Head of caudate nucleus (tissue), 42 donors: ENCODE measurements at regions not wholly inside any gene's neighbourhood (a gene's known extent, or its start where the extent isn't known, plus 50 kb on each side); places are given as distances from the start of the nearest gene placed in this dataset.
"Not testable (repeated sequence)": the region's sequence is repeated elsewhere in the genome, so short reads cannot be mapped to it uniquely, and the experiment has no call there.

Experiments
- DNase-seq, 42 donors: peaks; one replicate each; pipeline versions ENCODE4 v3.0.0 to v3.0.0-alpha.2; 2020 to 2021; ENCODE audit warnings: mixed read lengths in 7 of 42
- intact Hi-C: fragments of 100-400 bp; cut with DNase I; formaldehyde crosslinking; loops from one replicate; pipeline ENCODE4 v1.15.0; 2022

DNA sequence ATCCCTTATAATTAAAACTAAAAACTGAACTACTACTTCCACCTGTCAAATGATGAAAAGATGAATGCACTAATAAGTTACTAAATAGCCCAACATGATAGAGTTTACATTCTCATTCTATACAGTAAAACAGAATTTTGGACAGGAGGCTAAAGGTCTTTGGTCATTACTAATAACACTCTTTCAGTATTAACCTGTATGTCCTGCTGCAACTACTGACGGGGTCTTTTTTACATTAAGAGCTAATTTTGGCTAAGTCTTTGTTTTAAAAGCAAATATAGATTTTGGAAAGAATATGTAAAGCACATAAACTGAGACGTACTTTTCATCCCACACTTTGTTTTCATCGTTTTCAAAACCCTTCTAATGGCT lies 175.4 kb upstream of the CDKN3 start:
- intact Hi-C loops: no loop called here
- no peak for DNase-seq

DNA sequence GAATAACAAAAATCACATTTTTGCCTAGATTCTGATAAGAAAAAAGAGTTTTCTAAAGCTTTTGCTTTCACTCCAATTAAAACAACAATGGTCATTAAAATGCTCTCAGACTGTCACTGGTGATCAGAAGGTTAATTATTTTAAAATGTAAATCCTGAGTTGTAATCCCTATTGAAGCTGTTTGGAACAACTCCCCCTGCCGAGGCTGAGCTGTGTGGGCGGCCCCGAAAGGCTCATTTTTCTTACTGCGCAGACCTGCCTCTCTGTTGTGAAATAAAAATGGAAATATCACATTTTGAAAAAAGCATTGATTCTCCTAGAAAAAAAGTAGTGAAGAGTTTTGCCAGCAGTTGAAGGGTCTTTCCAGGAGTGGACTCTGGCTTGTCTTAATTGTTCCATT lies 174.8 kb upstream of the CDKN3 start:
- intact Hi-C loops: no loop called here
- no peak for DNase-seq

DNA sequence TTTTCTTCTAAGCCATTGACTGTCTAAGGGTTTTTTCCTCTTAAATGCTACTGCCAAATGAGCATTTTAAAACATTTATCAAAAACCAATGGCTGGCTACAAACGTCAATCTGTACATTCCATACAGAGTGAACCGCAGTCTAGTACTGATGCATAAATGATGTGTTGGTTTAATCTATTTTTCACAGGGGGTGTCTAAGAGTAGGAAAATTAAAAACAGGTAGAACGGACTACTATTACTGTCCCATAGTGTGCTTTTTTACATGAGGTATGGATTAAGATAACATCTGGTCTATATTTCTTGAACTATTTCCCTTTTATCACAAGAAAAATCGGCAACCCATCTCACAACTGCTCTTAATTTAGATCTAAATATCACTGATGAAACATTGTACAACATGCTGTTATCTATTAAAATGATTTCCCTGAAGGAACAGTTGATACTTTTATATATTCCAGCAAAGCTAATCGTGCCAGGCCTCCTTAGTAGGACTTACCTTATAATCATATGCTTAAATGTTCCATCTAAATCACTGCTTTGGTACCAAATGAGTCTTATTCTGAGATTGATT lies 172.9 kb upstream of the CDKN3 start:
- DNase-seq: no peak
- intact Hi-C loops: no loop called here

DNA sequence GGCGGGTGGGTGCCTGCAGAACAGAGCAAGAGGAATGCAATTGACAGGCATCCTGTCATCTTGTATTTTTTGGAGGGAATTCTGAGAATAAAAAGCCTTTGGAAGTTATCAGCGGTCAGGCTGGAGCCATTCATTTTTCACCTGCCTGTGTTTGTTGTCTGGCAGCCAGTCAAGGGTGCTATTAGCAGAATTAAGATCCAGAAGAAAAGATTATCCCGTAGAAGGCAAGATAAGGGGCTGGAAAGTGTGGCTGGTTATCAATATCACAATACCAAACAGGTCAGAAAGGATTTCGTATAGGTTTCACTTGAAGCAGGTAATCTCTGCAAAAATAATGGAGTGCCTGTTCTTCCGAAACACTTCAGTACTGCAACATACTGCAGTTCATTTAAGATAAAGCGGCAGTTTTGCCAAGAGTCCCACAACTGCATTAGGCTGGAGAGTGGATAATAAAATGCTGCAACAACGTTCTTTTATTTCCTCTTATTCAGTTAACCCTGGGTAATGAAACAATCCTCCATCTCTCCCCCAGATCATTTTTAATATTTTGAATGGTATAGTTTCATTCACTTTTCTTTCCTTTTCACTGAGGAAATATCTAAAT lies 171.2 kb upstream of the CDKN3 start:
- intact Hi-C loops: no loop called here

DNA sequence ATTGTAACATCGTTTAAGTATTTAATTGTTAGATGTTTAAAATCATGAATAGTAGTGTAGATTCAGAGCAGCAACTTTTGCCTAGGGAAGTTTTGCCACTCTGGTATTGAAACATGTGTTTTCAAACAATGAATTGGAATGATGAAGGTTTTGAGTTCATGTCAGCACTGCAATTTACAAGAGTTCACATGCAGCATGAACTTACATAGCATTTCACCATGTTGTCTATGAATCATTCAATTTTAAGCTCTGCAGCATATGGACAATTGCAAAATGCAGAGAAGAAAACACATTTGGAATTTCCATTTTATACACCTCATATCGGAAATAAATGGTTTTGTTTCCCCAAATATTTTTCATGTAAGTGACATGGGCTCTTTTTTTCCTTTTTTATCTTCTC lies 170.7 kb upstream of the CDKN3 start:
- intact Hi-C loops: no loop called here
- DNase-seq: no peak

More for the DNA sequence above, 171.2 kb upstream of the CDKN3 start:
- DNase-seq: no peak

DNA sequence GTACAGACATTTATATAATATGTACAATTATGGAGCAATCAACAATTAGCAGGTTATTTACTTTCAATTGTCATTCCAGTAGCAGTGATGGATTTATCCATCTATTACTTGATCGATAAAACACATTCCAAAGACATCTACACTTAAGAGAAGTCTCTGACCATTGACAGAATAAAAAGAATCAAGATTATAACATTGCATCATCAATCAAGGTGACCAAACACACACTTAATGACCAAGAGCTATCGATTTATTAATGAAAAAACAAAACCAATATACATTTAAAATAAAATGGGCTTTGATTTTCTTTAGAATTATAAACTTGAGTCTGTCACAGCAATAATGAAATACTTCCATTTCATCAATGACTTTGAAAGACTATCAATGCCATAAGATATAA lies 170.2 kb upstream of the CDKN3 start:
- intact Hi-C loops: no loop called here
- no peak for DNase-seq

DNA sequence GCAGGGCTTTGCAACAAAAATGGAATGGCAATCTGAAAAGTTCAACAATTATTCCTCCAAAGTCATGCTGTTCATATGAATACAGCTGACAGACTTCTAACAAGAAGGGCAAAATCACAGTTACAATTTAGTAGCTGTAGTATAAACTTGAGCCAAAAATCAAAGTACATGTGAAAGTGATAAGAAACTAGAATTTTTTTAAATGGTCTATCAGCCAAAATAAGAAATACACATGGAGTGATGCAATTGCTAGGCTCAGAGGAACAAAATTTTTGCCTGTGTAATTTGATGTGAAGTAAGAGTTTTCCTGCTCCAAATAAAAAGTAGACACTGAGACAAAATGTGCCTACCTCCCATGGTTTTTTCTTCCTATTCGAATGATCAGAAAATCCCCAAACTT lies 167.7 kb upstream of the CDKN3 start:
- intact Hi-C loops: no loop called here

DNA sequence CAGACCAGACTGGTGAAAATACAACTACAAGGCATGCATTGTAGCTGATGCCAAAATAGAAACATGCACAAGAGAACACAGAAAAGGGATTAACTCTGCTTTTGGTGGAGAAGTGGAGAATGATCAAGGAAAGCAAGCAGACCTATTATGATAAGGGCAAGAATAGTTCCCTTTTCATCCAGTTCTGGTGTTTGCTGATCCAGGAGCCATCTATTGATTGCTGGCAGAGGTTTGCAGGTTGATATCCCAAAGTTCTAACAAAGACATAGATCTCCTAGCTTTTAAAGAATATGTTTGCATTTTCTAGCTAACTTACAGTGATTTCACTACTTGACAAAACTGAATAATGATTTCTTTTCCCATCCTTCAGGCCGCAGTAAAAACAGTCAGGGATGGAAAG lies 166.2 kb upstream of the CDKN3 start:
- DNase-seq: no peak
- intact Hi-C loops: no loop called here

More for the DNA sequence above, 167.7 kb upstream of the CDKN3 start:
- DNase-seq: no peak

DNA sequence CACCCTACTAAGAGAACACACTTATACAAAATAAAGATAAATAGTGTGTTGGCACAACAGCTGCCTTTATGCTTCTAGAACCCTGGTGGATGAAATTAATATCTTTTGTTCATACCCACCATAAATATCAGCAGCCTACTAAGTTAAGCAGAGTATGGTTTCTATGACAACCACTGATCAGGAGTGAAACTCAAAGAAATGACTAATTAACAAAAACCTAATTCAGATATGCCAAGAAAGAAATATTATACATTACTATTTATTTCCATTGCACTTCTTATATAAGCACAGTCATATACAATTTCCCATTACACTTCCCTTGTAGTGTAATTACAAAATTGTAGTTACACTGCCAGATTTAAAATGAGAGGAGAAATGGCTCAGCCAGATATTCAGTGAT lies 164.1 kb upstream of the CDKN3 start:
- DNase-seq: no peak
- intact Hi-C loops: no loop called here

DNA sequence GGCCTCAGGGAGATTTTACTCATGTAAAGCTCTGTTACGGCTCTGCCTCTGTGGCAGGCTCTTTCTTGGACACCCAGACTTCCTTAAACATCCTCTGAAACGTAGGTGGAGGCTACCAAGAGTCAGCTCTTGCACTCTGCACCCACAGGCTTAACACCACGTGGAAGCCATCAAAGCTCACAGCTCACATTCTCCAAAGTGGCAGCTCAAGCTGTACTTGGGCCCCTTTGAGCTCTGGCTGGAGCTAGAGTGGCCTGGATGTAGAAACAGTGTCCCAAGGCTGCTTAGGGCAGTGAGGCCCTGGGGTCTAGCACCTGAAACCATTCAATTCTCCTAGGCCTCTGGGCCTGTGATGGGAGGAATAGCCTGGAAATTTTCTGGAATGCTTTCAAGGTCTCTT lies 155.3 kb upstream of the CDKN3 start:
- DNase-seq: no peak
- intact Hi-C loops: no loop called here

DNA sequence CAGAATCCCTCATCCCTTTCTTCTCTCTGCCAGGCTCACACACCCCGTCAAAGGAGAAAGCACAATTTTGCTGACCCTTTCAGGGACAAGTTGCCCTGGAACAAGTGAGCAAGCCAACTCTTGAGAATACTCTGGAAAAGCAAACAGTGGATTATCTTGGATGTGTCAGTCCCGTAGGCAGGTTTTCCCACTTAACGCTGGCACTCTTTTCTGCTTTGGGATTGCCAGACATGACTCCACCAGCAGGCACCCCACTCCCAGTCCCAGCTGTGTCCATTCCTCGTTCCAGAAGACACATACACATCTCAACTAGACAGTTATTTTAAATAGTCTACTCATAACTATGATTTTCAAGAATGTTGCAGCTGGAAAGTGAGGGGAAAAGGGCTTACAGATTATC lies 145.5 kb upstream of the CDKN3 start:
- DNase-seq: no peak
- intact Hi-C loops: no loop called here

DNA sequence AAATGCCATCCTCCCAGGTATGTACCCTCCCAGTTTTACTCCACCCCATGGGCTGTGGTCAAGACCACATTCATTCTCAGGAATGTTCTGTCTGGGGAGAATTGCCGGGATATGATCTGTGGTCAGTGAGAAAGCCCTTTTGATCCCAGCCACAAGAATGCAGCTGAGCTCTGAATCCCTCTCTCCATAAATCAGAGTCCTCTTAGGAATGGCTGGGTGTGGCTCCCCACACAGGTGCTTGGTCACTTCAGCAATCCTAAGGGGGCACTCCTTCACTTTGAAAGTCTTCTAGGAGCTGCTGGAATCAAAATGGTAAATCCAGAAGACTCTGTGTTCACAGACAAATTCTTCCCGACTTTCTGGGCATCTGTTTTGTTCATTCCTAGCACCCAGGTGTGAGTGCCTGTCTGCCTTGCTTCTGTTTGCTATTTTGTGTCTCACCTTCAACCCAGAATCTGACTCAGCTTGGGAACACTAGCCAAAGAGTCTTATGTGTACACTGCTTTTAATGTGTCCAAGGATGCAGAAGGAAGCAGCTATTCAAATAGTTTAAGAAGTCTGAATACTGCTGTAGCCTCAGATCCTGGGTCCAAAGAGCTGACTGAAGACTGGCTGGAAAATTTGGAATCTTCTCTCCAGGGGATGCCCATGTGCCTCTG lies 144.6 kb upstream of the CDKN3 start:
- DNase-seq: no peak
- intact Hi-C loops: no loop called here

DNA sequence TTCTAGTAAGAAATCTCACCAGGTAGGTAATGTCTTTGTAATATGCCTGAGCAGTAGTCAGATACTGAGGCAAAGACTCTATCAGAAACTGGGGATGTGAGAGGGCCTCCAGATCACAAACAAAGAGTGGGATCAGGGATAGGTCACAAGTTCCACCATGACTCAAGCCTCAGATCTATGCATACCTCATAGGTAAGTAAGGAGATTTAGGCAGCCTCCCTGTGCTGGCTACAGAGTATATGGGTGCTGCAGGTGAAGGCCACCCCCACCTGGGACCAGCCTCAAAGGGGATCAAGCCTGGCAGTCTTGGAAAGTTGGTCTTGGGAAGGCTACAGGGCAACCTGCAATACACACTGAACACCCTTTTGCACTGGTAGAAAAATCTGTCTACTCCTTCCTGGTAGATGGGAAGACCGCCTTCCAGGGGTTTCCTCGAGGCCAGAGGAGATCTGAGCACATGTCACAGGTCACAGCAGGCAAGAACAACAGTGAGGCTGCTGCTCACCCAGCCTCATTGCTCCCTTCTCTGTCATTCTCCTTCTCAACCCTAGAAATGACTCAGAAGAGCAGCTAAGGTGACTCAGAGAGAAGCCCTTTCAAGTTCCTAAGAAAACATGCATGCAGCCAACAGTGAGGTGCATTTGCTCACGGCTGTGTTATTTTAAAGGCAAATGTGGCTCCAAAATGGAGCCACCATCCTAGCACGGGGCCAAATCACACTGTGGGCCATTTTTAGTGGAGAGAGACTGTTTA lies 143.4 kb upstream of the CDKN3 start:
- intact Hi-C loops: no loop called here
- no peak for DNase-seq

DNA sequence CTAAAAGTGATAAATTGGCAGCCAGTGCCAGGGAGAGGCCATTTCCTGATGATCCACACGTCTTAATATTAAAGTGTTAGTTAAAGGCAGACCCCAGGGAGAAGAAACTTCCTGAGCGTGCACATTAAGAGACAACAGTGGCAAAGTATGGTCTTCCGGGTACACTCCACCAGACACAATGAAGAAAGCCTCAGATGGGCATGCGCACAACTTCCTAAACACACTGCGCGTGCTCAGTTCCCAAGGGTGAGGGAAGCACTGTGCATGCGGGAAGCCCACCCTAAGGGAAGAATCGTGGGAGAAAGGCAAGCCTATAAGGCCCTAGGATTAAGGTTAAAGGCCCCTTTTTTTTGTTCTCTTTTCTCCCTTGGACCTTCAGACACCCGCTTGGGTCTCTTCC lies 140.7 kb upstream of the CDKN3 start:
- intact Hi-C loops: no loop called here
- DNase-seq: no peak

DNA sequence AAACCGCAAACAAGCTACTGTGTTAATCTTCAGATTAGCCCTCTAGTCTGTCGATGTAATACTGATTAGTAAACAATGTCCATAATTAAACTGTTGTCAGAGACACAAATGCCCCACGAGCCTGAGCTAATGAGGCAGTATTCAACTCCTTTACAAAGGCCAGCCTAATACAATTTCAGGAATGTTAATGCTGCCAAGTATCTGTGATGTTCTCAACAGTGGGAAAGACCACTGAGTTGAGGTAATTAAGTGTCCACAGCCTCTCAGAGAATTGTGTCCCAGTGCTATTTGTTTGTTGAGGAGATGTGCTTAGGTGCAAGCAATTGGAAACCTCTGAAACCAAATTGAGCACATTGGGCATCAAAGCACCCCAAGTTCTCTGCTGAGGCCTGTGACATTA lies 139.4 kb upstream of the CDKN3 start:
- intact Hi-C loops: no loop called here
- DNase-seq: no peak

DNA sequence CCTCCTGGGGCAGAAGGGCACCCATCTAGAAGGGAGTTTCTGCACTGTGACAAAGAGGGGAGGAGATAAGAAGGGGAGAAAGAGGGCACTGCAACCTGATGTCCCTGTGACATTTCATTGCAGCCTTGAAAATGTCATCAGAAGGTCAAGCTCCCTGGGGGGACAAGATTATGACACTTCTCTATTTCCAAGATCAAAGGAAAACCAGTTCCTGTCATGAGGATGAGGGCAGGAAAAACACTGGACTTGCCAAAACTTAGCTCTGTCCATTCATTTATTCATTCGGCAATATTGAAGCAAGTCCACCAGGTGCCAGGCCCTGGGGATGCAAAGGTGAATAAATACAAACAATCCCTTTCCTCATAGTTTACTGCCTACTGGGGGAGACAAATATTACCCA lies 138.4 kb upstream of the CDKN3 start:
- DNase-seq: no peak

DNA sequence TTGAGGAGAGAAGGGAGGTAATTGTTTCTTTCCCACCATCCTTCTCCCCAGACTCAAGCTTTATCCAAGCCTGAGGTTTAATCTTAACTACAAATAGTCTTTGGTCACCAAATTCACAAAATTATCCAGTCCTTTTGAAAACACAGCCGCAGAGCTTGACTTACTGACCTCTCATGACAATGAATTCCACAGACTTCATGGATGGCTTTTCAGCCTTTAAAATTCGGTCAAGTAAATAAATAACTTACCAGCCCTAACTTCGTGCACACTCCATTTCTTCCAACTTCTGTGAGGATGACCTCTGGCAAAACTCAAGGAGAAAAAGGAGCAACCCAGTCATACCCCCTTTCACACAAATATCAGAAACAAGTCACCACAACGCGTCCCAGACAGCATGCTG lies 137.0 kb upstream of the CDKN3 start:
- intact Hi-C loops: no loop called here
- no peak for DNase-seq

More for the DNA sequence above, 138.4 kb upstream of the CDKN3 start:
- intact Hi-C loops: no loop called here

DNA sequence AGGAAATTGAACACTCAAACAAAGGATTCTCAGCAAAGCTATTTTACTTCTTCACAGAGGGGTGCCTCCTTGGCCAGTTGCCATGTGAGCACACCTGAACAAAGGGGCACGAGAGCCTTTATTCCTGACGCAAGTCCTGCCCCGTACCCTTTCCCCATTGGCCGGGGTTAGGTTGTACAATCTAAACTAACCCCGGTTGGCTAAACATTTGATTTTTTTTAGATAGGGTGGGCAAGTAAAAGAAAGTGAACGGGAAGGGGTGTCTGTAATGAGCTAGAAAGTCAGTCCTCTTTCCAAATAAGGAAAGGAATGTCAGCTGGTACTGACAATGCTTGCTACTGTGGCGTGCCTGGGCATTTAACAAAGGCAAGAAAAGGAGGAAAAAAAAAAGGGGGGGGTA lies 135.5 kb upstream of the CDKN3 start:
- DNase-seq: no peak
- intact Hi-C loops: no loop called here

DNA sequence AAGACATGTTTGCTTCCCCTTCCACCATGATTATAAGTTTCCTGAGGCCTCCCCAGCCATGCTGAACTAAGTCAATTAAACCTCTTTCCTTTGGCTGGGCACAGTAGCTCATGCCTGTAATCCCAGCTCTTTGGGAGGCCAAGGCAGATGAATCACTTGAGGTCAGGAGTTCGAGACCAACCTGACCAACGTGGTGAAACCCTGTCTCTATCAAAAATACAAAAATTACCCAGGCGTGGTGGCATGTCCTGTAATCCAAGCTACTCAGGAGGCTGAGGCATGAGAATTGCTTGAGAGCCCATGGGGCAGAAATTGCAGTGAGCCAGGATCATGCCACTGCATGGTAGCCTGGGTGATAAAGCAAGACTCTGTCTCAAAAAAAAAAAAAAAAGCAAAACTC lies 130.2 kb upstream of the CDKN3 start:
- intact Hi-C loops, DNase-seq: not testable (repeated sequence)

DNA sequence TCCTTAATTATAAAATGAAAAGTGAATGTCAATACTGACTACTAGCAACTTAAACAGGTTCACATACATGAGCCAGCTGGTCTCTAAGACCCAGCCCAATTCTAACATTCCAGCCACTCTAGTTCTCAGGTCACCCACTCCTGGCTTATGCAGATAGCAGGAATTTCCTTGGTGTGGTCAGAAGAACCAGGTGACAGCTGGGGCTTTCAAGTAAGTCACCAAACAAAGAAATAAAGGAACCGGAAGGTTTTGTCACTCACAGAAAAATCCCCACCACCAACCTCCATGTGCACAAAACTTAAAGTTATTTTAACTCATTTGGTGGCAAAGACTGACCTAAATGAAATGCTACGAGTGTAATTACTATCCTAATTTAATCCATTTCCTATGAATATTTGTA lies 129.6 kb upstream of the CDKN3 start:
- no peak for DNase-seq
- intact Hi-C loops: no loop called here
